NT2/D1 (cell line): ENCODE measurements at regions not wholly inside any gene's neighbourhood (a gene's known extent, or its start where the extent isn't known, plus 50 kb on each side); places are given as distances from the start of the nearest gene placed in this dataset.
"Not testable (repeated sequence)": the region's sequence is repeated elsewhere in the genome, so short reads cannot be mapped to it uniquely, and the experiment has no call there.

ENCODE experiments used
- YY1 ChIP-seq: IDR thresholded peaks from 2 replicates; pipeline ENCODE4 v1.6.1; 2011; ENCODE audit not compliant: insufficient read length, insufficient read depth
- ZNF274 ChIP-seq: IDR thresholded peaks from 2 replicates; pipeline ENCODE4 v1.6.1; 2011; ENCODE audit warnings: mild to moderate bottlenecking, low read depth, low read length

GRCh38 chr7:80020277-80020676 is 114.4 kb upstream of the GNAI1 start:
- not testable (repeated sequence) for TF ChIP-seq YY1, ZNF274
